T-helper 1 cell (primary cell): ENCODE measurements at regions not wholly inside any gene's neighbourhood (a gene's known extent, or its start where the extent isn't known, plus 50 kb on each side); places are given as distances from the start of the nearest gene placed in this dataset.

ENCODE experiments used
- DNase-seq, 5 donors: peaks; one replicate each; pipeline ENCODE4 v3.0.0-alpha.2; 2012 to 2020

DNA sequence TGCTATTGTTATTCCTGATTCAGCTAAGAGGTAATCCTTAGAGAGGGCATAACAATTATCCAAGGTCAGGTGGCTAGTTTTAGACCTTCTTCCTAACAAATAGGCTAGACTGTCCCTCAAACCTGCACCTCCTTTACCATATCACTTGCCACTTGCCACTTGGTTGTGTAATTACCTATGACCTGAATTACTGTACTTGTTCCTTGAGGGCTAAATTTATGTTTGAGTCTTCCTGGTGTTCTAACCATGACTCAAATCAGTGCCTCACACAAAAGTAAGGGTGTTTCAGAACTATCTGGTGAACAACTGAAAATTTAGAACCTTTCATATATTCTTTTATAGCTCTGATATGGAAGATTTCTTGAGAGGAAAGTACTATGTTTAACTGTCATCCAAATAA is 365.8 kb upstream of the SEMA6D start:
- no peak for DNase-seq

DNA sequence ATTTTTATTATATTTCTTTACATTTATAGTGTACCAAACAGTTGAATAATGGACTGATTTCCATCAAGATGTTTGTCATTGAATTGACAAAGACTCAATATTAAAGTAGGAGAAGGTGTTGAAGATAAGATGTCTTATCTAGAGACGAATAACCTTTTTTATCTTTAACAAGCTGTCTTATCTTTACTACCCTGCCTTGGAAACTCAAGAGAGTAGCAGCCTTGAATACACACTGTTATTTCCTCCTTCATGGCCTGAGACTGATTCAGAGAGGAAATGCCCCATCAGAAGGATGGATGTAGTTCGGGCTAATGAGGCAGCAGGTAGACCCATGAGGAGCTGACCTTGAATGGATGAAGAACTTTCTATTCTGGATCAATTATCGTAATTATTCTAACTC is 365.1 kb upstream of the SEMA6D start:
- DNase-seq = no peak

DNA sequence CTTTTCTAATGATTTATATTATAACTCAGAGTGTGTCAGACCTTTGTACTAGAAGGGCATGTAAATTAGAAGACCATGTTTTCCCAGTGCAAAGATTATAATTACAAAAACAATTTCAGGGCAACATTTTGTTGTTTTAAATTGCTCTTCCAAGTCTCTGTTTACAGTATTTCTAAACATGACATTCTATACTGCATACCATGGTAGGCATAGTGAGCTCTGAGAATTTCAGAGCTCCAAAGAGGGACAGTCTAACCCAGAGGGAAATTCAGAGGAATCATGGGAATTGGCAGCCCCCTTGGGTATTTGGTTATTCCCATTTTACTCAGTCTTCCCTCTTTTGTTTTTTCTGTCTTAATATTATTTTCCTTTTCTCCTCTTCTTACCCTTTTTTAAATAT is 361.5 kb upstream of the SEMA6D start:
- no peak for DNase-seq

DNA sequence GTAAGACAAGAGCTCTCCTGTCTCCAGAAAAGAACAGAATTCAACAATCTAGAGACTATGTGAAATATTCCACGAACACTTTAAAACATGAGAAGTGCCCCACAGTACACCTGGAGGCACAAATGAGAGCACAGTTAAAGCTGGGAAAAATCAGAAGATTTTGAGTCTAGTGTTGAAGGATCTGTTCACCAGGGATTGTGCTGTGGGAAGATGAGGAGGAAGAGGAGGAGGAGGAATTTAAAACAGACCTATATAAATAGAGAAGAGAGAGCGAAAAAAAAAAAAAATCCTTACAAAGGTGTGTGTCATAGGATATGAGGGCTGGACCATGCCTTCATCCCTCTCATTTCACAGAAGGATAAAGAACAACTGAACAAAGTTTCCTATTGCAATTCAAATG is 361.0 kb upstream of the SEMA6D start:
- no peak for DNase-seq

DNA sequence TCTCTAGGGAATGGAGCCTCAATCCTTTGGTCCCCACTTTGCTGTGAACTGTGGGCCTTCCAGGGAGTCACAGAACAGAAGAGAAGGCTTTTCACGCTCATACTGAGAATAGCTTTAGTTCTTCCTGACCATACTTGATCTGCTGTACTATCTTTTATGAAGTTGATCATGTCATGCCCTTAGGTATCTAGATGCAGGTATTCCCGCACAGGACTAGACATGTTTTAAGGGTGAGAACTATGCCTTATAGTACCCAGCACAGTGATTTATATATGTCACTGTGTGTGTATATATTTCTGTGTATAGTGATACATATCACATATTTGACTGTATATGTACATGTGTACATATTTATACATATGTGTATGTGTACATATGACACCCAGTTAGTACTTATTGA is 358.4 kb upstream of the SEMA6D start:
- no peak for DNase-seq

DNA sequence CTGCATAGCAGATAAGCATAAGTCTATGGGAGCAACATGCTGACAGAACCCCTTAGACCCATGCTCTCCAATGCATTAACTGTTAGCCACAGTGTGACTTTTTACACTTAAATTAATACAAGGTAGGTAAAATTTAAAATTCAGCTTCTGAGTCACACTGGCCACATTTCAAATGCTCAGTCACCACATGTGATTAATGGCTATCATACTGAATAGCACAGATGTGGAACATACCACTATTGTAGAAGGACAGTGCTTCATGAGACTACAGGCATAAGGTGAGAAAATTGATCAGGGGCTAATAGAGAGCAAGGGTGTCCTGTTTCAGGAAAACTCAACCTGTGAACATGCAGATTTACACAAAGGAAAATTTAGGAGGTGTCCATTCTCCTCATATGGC is 357.0 kb upstream of the SEMA6D start:
- no peak for DNase-seq

DNA sequence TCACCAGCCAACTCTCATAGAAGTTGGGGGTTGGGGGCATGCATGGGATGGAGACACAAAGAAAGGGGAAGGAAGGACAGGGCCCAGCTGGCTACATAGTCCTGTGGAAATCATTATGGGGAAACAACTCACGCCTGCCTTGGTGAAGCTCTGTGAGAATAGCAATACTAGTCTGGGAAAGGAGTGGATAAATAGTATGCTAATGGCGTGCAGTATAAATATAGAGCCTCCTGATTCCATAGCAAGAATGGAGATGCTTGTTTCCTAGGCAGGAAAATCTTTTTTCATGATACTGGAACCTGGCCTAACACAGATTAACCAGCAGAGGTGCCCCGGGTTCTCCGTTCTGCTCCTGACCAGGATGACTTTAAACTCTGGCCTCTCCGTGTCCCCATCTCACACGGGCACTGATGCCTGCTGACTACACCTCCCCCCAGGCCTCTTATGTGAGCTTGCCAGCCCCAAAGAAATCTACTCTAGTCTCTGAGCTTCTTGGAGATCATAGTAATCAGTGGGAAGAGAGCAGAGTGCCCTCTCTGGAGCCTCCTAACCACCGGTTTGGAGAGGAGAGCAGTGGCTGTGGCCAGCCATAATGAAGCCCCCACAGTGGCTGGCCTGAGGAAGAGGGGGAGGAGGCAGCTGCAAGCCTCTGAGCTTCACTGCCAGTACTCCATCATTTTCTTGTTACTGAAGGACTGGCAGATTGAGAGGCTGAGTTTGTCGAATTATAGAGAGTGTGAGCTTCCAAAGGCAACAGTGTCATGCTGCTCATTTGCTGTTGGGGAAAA is 355.0 kb upstream of the SEMA6D start:
- no peak for DNase-seq

DNA sequence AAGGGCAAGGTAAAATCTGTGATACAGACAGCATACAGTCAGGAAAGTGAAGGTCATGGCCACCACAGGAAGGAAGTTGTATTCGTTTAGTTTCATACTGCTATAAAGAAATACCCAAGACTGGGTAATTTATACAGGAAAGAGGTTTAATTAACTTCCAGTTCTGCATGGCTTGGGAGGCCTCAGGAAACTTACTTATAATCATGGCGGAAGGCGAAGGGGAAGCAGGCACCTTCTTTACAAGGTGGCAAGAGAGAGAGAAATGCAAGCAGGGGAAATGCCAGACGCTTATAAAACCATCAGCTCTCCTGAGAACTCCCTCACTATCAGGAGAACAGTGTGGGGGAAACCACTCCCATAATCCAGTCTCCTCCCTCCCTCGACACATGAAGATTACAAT is 353.7 kb upstream of the SEMA6D start:
- no peak for DNase-seq

DNA sequence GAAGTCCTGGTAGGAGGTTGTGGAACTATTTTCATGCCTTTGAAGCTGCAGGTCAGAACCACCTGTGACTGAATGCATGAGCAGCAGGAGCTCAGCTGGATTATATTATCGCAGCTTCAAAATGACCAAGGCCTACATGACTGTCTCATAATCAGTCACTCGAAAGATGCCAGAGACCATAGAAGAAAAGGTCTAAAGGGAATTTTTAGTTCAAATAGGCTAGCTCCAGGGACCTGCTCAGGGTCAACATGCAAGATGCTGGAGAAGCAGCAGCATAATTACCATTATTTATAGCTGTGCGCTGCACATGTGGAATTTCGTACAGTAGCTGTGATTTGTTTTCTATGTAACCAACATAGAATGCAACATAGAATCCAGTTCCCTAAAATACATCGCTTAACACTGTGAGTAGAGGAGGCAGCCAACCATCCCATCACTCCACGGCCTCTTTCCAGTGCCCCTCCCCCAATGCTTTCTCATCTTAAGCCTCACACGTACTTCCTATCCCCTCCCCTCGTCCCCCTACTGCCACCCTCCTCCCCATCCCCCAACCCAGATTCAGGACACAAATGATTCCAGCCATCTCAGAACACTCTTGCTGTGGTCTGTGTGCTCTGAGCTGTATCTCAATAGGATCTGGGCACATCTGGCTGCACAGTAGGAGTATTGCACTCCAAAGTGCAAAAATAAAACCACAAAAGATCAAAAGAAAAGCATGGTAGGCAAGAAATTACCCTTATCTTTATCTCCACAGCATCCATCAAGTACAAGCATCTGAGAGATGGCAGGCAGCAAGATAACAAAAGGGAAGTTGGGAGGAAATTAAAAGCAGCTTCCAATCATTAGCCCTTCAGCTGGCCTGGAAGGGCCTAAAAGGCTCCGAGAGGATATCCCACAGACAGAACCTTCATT is 352.8 kb upstream of the SEMA6D start:
- DNase-seq = no peak

DNA sequence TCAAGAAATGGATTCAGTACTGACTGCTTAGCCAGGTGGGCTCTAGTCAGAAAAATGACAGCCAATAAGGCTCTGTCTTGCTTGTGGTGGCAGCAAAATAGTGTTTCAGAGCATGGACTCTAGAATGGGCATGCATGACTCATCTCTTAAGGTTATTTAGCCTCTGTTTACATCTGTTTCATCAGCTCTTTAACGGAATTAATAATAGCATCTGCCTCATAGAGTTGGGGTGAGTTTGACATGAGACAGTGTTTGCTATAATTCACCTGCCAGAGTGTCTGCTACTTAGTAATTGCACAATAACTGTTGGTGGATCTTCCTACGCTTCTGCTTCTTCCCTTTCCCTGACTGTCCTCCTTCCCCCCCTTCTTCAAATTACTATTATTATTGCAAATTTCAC is 350.4 kb upstream of the SEMA6D start:
- no peak for DNase-seq

DNA sequence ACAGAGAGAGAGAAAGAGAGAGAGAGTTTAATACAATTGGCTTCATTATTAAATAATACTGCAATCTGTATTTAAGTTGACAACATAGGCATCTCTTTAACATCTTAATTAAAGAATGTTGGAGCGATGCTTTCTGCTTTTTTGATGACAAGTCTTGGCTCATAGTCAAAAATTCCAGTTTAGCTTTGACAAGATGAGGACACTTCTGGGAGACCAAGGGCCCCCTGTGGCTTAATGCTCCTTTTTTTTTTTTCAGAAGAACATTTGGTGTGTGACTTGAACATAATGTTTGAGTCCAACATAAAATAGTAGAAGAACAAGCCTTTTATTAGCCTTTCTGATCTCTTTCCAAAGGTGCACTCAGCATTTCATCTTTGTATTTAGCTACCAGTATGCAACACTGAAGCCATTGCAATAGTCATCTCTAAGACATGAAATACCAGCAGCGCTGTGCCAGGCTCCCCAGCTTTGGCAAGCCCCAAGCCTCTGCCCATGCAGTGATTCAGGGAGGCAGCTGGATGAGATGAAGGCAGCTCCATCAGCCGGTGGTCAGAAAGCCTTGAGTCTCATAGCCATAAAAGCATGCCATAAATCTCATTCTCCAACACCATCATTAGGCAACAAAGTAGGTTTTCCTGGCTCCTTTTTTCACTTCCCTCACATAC is 349.4 kb upstream of the SEMA6D start:
- no peak for DNase-seq

DNA sequence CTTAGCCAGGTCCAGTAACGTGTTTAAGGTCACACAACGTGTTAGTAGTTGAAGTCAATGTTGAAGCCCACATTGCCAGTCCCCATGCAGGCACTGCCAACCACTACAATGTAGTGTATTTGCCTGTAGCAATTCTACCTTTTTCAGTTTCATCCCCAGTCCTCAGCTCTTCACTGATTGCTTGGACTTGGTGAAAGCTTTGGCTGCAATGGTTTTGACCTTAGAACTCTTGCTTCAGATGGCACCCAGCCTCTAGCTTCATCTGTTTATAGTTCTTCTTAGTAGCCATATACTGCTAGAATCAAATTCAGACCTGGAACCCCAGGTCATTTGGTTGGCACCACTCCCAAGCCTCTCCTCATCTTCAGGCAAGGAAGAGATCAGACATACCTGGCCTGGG is 345.4 kb upstream of the SEMA6D start:
- DNase-seq = no peak

DNA sequence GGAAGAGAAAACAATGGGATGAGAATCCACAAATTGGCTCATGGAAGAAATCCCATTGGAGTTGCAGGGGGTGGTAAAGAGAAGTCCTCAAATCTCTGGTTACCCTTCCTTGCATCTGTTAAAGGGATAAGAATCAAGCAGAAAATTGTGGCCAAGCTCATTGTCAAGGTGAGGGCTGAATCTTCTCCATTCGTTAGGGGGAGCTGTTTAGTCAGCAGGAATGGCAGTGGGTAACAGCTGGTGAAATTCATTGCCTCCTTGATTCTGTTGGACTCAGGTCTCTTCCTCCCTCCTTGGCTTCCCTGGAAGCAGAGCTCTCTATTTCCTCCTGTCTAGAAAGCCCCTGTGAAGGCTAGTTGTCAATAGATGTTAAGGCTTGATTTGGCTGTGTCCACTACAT is 343.1 kb upstream of the SEMA6D start:
- no peak for DNase-seq

DNA sequence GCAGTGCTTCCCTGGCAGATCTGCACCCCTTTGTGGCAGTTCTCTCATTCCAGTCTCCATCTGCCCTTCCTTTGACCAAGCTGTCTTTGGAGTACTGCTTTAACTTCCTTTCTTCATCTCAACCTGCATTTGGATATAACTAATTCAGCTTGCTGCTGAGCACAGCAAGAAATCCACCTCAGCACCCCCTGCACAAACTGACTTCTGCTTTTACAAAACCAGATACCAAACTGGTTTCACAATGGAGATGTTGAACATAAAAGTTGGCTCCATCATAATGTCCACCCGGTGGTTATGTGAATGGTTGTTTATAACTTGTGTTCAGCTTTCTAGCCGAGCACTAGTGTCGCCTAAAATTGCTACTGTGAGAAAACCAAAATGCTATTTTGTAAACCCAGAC is 341.1 kb upstream of the SEMA6D start:
- DNase-seq = no peak

DNA sequence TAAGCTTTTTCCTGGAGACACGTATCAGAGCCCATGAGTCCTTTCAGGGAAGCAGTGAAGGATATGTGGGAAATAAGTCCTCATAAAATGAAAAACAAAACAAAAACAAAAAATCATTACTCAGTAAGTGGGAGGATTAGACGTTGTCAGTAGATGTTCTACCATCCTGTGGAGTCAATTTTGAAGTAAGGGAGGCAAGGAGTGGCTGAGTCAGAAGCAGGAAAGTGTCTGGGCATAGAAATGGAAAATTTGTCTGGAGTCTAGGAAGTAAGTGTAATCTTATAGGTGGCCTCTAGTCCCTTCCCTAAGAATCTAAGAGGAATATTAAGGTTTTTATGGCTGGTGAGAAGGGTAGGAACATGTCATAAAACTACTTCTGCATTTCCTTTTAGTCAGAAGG is 339.8 kb upstream of the SEMA6D start:
- no peak for DNase-seq

DNA sequence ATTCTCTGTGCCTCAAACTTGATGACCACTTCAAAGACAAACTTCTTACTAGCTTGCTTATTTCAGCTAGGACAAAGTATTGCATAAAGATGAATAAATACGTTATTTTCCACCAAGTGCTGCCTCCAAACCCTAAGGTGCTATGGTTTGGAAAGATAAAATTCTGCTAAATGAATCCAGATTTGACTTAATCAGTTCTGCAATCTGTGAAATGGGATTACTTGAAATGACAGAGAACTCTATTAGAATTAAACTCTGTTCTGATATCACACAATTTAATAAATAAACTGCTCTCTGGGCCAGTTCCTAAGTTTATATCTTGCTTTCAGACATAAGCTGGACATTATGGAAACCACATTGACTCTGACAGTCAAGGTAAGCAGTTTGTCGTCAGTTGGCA is 338.8 kb upstream of the SEMA6D start:
- no peak for DNase-seq

DNA sequence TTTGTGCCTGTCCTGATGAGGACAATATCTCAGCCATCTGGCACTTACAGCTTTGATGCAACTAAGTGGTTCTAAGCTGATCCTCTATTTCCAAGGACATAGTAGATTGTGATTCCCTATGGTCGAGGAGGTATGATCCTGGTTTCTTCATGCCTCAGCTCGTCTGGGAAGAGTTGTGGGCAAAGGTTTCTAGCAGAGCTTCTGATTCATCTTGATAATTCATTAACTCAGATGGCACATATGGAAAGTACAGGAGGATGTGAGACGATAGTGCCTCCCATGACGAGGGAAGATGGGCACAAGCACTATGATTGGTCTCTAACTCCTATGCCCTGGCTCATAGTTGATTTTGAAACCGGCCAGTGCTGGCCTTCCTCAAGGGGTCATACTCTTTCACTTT is 334.2 kb upstream of the SEMA6D start:
- DNase-seq = no peak

DNA sequence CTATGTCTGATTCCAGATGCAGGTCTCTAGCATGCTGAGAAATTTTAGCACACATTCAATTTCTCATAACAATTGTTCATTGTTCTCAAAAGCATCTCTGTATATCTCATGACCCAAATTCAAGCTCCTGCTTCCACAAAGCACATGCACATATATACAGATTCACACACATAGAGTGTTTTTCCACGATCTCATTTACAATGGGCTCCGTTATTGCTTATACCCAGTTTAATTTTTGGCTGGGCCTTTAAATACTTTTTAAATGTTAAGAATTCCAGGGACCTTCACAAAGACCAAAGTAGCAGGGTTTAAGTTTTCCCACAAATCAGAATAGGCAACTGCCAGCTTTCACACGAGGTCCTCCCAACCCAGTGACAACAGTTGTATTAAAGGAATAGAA is 333.5 kb upstream of the SEMA6D start:
- DNase-seq = no peak

DNA sequence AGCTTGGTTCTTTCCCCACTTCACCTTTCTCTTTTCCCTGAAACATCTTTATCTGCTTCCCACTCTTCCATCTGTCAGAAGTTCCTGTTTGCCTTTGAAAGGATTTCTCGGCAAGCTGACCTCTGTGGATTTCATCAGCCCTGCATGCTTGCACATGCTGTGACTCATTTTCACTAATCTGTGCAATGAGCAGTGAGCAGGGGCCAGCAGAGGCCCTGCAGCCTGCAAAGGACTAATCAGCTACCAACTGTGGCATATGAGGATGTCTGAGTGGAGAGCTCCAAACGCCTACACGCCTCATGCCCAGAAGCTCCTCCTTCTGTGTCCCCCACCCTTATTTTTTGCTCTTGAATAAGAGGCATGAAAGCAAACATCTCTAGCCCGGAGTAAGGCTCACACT is 333.0 kb upstream of the SEMA6D start:
- no peak for DNase-seq

DNA sequence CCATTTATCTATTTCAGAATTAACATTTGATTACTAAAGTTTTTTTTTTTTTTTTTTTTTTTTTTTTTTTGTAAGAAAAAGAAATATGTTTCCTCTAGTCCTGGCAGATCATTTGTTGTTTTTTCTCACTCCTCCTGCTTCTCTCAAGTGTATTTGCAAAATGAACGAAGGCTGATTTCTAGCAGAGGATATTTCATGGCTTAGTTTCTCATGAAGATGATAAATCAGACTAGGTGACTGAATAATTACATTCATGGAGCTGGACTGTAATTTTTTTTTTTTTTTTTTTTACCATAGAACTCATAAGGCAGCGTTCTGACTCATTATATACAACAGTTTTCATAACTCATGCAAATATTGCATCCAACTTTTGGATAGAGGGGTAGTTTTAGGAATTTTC is 332.5 kb upstream of the SEMA6D start:
- no peak for DNase-seq

DNA sequence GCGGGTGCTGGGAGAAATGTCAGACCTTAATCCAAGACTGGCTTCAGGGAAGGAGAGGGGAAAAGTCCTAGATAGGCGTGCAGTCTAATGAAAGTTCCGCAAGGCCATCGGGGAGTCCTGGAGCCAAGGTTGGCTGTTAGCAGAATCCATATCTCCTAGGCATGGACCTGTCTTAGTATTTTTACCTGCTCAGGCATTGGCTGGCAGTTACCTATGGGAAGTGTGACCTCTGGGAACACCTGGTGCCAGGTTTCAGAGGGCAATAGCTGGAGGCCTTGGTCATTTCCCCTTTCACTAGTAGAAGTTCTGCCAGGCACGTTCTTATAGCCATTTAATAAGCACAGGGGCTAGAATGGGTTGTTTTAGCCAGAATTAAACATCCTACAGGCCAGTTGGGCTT is 330.8 kb upstream of the SEMA6D start:
- no peak for DNase-seq

DNA sequence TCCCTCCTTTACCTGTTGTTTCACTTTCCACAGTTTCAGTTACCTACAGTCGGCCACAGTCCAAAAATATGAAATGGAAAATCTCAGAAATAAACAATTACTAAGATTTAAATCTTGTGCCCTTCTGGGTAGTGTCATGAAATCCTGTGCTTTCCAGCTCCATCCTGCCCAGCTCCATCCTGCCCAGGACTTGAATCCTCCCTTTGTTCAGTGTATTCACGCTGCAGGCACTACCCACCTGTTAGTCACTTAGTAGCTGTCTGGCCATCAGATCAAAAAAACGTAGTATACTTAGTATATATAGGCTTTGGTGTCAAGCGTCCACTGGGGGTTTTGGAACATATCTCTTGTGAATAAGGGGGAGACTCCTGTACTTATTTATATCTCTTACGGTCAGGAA is 329.0 kb upstream of the SEMA6D start:
- no peak for DNase-seq

DNA sequence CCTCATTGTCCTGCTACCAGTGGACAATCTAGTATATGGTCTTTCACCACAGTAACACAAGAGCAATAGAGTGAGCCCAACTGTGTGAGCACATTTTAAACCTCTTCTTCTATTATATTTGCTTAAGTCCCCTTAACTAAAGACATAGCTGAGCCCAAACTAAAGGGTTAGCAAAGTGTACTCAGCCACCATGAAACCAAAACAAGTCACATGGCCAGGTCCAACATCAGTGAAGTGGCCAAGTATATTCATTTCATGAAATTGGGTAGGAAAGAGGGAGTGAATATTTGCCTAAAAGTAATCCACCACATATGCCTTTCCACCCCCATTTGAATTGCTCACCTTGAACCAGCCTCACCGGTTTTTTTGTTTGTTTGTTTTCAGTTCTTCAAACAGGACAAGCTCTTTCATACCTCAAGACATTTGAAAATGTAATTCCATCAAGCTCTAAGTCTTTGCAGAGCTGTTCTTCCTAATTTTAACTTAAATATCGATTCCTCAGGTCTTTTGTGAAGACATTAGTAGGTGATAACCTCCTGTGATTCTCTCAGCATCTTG is 327.0 kb upstream of the SEMA6D start:
- DNase-seq = no peak
